ENCODE measurements at regions not wholly inside any gene's neighbourhood (a gene's known extent, or its start where the extent isn't known, plus 50 kb on each side); places are given as distances from the start of the nearest gene placed in this dataset.
A peak's percentile ranks its signal among the peaks of the same experiment; 100 is the strongest.

GRCh38 chr4:158008551-158009218 is 164.1 kb downstream of the GASK1B start:
- DNase-seq (ENCODE audit: low spot score), result no peak

DNA sequence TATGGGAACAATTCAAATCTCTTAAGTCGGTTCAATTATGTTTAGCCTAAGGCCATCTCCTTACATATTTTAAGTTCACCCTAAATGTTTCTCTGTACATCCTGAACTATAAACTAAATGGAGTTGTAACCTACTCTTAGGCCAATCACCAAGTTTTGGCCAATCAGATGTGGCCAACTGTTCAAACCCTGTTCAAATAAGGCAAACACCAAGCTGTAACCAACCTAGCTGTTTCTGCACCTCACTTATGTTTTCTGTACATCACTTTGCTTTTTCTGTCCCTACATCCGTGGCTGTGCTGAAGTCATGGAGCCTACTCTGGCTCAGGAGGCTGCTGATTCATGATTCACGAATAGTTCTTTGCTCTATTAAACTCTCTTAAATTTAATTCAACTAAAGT is 165.3 kb downstream of the GASK1B start:
- DNase-seq (ENCODE audit: low spot score), result no peak

- DNase-seq (ENCODE audit: low spot score), result no peak
These were observed 165.8 kb downstream of the GASK1B start for GRCh38 chr4:158006990-158007389.

DNA sequence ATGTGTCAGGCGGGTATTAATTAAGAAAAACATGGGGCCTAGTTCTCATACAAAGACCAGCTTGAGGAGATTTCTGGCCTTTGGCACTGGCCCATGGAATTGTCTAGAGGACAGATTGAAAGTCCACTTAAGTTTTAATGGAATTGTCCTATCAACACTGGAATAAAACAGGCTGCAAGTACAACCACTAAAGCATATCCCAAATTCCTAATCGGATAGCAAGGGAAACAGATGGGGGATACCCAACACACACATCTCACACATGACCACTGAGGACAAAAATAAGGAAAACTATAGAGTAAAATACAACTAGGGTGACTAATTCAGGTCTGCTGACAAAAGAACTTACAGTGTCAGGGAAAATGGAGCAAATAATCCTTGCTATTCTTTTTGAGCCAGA is 167.8 kb downstream of the GASK1B start:
- no peak for DNase-seq (ENCODE audit: low spot score)

GRCh38 chr4:158004101-158004500 is 168.7 kb downstream of the GASK1B start:
- DNase-seq (ENCODE audit: low spot score), result no peak

DNA sequence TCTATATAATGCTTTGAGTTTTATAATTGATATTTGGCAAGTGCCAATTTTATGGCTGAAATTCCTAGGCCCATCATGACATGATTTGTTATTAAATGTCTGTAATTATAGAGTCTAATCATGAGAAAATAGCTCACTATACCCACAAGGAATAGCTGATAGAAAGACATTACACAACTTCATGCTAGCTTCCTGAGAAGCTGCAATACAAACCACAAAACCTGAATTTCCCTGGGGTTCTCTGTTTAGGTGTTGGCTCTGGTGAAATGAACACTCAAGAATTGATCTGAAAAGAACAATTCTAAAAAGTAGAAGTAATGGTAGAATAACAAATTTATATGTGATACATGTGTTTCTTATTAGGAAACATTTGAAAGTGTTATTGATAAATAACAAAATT is 169.6 kb downstream of the GASK1B start:
- no peak for DNase-seq (ENCODE audit: low spot score)

DNA sequence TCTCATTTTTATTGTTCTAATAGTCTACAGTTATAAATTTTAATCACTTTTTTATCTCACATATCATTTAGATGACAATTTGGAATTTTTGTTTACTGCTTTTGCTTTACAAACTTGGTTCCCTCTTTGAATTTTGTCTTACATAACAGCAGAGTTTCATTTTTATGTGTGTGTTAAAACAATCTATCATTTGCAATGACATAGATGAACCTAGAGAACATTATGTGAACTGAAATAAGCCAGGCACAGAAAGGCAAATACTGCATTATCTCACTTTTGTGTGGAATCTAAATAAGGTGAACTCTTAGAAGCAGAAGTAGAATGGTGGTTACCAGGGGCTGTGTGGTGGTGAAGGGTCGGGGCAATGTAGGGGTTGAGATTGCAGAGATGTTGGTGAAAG is 170.7 kb downstream of the GASK1B start:
- no peak for DNase-seq (ENCODE audit: low spot score)

- DNase-seq (ENCODE audit: low spot score), result no peak
These were observed 171.1 kb downstream of the GASK1B start for GRCh38 chr4:158001756-158002155.

DNA sequence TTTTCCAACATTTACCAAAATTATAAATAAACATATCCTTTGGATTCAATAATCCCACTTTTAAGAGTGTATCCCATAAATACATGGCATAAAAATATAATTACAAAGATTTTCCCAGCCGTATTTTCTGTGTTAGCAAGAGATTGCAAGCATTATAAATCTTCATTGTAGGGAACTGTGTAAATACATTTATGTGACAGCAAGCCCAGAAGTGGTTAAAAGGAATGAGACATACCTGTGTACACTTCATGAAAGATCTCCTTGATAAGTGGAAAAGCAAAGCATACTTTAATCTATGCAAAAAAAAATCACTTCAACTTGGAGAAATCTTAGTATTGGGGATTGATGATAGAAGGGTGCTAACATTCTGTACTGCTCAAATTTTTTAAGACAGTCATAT is 173.1 kb downstream of the GASK1B start:
- DNase-seq (ENCODE audit: low spot score), result no peak

DNA sequence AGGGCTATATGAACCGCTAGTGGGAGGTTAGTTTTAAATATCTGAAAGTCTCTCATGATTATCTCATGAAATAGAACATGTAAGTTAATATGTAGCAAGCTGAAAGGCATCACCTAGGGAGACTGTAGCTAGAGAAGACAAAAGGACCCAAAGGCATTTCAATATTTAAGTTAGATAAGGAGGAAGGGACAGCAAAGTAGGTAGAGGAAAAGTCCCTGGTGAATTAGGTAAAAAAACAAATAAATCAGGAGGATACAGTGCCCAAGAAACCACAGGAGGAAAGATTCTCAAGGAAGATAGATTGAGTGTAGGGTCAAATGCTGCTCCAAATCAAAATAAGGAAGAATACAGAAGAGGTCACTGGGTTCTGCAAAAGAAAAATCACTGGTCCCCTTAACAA is 175.5 kb downstream of the GASK1B start:
- no peak for DNase-seq (ENCODE audit: low spot score)

DNA sequence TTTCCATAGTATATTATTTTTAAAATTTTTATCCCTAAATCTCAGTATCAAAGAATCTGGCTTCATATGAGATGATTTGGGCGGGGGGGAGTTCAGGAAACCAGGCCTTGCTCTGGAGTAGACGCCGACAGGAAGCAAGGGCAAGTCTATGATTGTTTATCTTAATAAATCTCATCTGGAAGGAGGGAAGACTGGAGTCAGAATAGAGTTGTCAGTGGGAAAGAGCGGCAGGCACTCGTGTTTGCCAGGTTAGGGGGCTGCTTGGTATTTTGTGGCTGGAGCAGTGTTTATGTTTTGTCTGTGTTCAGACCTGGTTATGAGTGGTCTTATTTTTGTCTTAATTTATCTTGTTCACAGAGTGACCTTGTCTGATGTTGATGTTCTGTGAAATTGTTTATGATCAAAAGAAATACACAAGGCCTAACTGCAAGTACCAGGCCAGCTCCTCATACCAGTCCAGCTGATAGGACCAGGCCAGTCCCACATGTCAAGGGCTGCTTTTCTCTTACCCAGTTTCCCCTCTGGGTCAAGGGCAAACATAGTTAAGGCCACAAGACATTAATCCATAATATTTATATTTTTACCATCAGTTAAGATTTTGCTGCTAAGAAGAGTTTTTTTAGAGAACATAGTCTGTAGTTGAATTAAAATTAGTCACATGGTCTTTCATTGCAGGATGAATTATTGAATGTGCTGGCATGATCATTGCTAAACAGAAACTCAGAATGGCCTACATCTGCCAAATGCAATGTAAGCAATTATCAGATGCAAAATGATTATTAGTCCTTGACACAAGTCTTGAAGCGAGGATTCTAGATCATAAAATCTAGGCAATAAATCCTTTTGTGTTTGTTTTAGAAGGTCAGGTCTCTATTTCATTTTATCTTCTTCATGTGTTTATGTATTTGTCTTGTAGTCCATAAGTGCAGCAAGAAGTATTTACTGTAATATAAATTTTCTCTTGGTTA is 176.5 kb downstream of the GASK1B start:
- peak; percentile 37 for DNase-seq (ENCODE audit: low spot score)

- DNase-seq (ENCODE audit: low spot score), result no peak
These were observed 178.0 kb downstream of the GASK1B start for GRCh38 chr4:157994863-157995262.

- no peak for DNase-seq (ENCODE audit: low spot score)
These were observed 179.6 kb downstream of the GASK1B start for GRCh38 chr4:157992948-157993839.

DNA sequence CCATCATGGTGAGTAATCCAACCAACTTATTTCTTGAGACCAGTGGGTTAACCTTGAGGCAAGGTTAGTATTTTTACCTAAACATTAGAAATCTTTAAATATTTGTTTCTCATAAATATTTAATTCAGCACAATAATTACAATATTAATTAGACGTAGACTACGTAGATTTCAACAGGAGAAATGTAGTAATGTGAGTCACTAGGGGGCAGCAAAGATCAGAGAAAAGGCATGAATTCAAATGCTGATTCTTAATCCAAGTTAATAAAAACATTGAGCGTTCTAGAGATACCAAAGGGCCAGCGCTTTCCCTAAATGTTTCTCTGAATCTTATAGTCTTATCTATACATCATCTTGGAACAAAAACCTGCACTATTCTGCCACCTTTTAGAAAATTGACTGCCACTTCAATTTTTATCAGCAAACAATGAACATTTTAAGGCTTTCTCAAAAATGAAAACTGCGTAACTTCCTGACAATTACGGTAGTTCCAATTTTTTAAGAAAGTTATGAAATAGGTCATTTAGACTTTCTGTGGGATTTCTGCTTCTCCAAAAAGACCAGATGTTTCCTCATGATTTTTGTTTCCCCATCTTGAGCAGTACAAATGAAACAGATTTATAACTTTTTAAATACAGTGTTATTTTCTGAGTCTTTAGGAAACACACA is 180.7 kb downstream of the GASK1B start:
- DNase-seq (ENCODE audit: low spot score), result peak; percentile 51

DNA sequence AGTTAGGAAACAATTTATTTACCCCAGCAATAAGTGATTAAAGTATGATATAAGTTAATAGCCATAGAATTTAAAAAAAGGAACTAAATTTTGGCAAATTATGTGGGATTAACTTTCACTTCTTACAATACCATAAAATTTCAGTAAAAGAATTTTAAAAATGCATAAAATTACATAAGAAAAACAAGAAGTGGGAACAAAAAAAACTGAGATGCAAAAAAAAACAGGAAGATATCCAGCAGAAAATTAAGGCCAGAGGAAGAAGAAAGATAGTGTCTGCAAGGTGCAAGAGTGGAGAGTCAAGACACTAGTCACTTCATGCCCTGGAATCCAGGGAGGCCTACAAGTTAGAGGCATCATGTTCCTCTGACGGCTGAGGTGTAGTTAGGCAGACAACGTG is 184.2 kb downstream of the GASK1B start:
- DNase-seq (ENCODE audit: low spot score), result no peak

DNA sequence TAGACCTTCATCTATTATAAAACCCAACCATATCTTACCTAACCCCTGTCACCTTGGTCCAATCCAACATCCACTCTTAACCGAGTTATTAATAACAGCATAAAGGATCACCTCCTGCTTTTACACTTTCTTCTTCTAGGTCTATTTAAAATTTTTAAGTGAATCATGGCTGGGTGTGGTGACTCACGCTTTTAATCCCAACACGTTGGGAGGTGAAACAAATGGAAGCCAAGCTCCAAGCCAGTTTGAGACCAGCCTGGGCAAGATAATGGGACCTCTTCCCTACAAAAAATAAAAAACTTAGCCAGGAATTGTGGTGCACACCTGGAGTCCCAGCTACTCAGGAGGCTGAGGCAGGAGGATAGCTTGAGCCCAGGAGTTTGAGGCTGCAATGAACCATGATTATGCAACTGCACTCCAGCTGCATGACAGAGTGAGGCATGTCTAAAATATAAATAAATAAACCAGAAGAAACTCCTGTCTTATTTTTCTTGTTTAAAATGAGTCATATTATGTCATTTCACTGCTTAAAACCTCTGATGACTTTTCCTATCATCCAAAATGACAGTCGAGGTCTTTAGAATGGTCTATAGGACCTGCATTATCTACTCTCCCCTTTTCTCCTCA is 188.4 kb downstream of the GASK1B start:
- DNase-seq (ENCODE audit: low spot score), result no peak

- DNase-seq (ENCODE audit: low spot score), result no peak
These were observed 189.5 kb downstream of the GASK1B start for GRCh38 chr4:157983300-157983699.

DNA sequence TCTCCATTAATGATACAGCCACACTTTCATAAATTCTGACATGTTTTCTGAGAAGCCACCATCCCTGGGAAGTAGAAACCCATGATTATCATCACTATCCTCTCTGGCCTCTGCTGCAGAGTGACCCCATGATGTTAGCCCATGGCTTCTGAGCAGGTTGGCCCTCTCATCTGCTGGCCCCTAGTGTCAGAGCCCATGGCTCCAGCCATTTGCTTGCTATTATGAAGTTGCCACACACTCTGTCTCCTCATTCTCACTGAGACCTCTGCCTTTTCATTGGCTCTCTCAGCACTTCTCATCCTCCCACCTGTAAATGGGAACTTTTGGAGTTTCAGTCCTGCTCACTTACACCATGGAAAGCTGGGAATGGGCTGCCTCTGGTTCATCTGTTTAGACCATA is 192.7 kb downstream of the GASK1B start:
- no peak for DNase-seq (ENCODE audit: low spot score)

DNA sequence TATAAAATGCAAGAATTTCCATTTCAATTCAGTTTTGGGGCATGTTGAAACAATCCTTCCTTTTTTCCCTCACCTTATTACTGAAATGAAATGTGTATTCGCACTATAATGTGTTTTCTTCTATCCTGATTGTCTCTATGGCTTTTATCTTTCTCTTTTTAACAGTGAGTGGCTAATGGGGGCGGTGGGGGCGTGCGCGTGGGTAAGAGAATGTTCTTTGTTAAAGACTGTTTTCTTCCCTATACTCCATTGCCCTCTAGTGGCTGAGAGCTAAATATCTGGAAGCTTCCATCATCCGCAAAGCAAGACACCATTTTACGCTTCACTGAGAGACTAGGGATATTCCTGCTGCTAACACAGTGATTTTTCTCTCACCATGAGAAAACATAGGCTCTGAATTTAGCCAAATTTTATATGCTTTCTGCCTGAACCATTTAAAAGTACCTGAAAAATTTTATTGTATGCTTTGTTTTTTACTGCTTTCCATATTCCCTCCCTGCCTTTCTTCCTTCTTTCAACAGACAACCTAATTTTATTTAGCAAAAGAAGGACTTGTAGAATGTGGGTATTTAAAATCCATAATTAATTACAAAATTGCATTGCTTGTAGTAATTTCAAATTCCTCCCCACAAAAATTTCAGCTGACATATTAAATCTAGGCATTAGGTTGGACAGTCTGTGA is 194.0 kb downstream of the GASK1B start:
- peak; percentile 68 for DNase-seq (ENCODE audit: low spot score)

- no peak for DNase-seq (ENCODE audit: low spot score)
These were observed 195.7 kb downstream of the GASK1B start for GRCh38 chr4:157977086-157977485.

All from SK-N-DZ (cell line).